SJSA1 (cell line): ENCODE measurements at regions not wholly inside any gene's neighbourhood (a gene's known extent, or its start where the extent isn't known, plus 50 kb on each side); places are given as distances from the start of the nearest gene placed in this dataset.
"Not testable (repeated sequence)": the region's sequence is repeated elsewhere in the genome, so short reads cannot be mapped to it uniquely, and the experiment has no call there.

Experiments used
- DNase-seq, 2 experiments: peaks; one replicate each; pipeline ENCODE4 v3.0.0-alpha.2; 2015 to 2020; ENCODE audit warnings: low spot score in 2 of 2, low read depth in 1 of 2
- H3K27ac ChIP-seq: fragments of 250-450 bp; sonication (Bioruptor Pico); 2 replicates; pipeline ENCODE4 v1.5.1; 2020; ENCODE audit warnings: mild to moderate bottlenecking, moderate library complexity
- H3K27me3 ChIP-seq: fragments of 250-450 bp; sonication (Bioruptor Pico); replicated peaks from 2 replicates; pipeline ENCODE4 v1.5.1; 2020; ENCODE audit warnings: mild to moderate bottlenecking, moderate library complexity
- H3K36me3 ChIP-seq: fragments of 250-450 bp; sonication (Bioruptor Pico); 2 replicates; pipeline ENCODE4 v1.5.1; 2020; ENCODE audit warnings: mild to moderate bottlenecking
- H3K4me1 ChIP-seq: fragments of 250-450 bp; sonication (Bioruptor Pico); replicated peaks from 2 replicates; pipeline ENCODE4 v1.6.1; 2021; ENCODE audit warnings: mild to moderate bottlenecking
- H3K4me3 ChIP-seq: fragments of 250-450 bp; sonication (Bioruptor Pico); 2 replicates; pipeline ENCODE4 v1.5.1; 2020; ENCODE audit warnings: mild to moderate bottlenecking
- H3K9me3 ChIP-seq: fragments of 250-450 bp; sonication (Bioruptor Pico); replicated peaks from 2 replicates; pipeline ENCODE4 v1.5.1; 2020; ENCODE audit warnings: mild to moderate bottlenecking

DNA sequence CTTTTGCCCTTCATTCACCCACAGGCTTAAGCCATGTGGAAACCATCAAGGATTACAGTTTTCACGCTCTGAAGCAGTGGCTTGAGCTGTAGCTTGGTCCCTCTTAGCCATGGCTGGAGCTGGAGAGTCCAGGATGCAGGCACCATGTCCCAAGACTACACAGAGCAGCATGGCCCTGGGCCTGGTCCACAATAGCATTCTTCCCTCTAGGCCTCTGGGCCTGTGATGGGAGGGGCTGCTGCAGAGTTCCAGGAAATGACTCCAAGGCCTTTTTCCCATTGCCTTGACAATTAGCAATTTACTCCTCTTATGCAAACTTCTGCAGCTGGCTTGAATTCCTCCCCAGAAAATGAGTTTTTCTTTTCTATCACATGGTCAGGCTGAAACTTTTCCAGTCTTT is 211.3 kb downstream of the RERGL start:
- Histone ChIP-seq H3K9me3 (no peaks in the 10 kb centered on the region; the same call in 1 of the 2 replicates), H3K4me1 (no peaks in the 10 kb centered on the region), H3K4me3 (no peak overlapping the region), H3K27me3 (no peaks in the 10 kb centered on the region), H3K36me3 (no peaks in the 10 kb centered on the region), H3K27ac (no peak overlapping the region)
- DNase-seq: no peak

DNA sequence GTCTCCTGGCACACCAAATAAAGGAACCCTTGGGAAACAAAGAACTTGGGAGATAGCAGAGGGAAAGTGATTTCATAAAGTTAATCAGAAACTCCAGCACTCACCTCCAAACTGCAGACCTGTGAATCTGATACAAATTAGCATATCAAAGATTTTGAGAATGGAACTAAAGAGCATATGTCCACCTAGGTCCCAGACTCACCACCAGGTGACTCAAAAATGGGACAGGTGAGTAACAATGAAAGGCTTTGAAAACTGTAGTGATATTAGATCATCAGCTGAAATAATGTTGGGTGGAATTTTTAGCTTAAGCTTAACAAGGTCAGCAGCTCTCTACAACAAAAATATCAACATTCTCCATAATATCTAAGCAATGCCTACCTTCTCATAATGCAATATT is 214.8 kb downstream of the RERGL start:
- Histone ChIP-seq H3K36me3 (no peaks in the 10 kb centered on the region), H3K27me3 (no peaks in the 10 kb centered on the region), H3K9me3 (no peaks in the 10 kb centered on the region; the same call in 1 of the 2 replicates), H3K4me3 (no peak overlapping the region), H3K27ac (no peak overlapping the region), H3K4me1 (no peaks in the 10 kb centered on the region)
- DNase-seq: no peak

GRCh38 chr12:17866802-17867201 is 223.2 kb downstream of the RERGL start:
- H3K36me3 ChIP-seq: no peaks in the 10 kb centered on the region
- H3K9me3 ChIP-seq: no peaks in the 10 kb centered on the region
- H3K4me1 ChIP-seq: no peaks in the 10 kb centered on the region
- DNase-seq: no peak
- H3K4me3 ChIP-seq: no peak overlapping the region
- no peak overlapping the region for H3K27ac ChIP-seq
- H3K27me3 ChIP-seq: no peaks in the 10 kb centered on the region

DNA sequence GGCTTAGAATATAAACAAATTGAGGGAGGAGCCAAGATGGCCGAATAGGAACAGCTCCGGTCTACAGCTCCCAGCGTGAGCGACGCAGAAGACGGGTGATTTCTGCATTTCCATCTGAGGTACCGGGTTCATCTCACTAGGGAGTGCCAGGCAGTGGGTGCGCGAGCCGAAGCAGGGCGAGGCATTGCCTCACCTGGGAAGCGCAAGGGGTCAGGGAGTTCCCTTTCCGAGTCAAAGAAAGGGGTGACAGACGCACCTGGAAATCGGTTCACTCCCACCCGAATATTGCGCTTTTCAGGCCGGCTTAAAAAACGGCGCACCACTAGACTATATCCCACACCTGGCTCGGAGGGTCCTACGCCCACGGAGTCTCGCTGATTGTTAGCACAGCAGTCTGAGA is 234.4 kb downstream of the RERGL start:
- not testable (repeated sequence) for H3K27me3 ChIP-seq, H3K27ac ChIP-seq, H3K36me3 ChIP-seq, H3K4me1 ChIP-seq, DNase-seq, H3K4me3 ChIP-seq, H3K9me3 ChIP-seq

DNA sequence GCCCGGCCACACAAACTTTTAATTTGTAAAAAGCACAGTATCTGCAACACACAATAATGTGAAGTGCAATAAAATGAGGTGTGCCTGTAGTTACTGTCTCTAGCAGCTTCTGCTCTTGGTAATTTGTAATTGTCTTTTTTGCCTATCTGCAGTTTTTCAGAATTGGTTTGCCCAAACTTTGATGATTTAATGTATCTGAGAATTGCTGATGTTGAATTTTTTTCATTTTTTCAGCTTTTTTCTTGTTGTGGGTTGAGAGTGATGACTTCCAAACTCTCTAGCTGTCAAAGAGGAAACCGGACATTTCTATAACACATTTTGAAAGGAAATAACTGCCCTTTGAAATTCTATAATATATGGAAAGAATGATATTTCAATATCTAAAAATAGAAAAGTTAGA is 236.9 kb downstream of the RERGL start:
- H3K27ac ChIP-seq: no peak overlapping the region
- H3K36me3 ChIP-seq: no peaks in the 10 kb centered on the region
- no peak overlapping the region for H3K4me3 ChIP-seq
- H3K9me3 ChIP-seq: no peaks in the 10 kb centered on the region; the same call in none of the 2 replicates
- H3K4me1 ChIP-seq: no peaks in the 10 kb centered on the region
- no peak for DNase-seq
- H3K27me3 ChIP-seq: no peaks in the 10 kb centered on the region

DNA sequence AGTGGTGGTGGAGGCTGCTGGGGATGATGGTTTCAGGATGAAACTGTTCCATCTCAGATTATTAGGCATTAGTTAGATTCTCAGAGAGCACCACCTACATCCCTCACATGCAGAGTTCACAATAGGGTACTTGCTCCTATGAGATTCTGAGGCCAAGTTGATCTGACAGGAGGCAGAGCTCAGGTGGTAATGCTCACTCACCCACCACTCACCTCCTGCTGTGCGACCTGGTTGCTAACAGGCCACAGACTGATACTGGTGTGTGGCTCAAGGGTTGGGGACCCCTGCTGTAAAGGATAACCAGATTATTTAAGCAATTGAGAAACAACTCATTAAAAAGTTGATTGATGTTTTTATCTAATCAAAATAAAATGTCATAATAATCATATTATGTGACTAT is 248.5 kb downstream of the RERGL start:
- Histone ChIP-seq H3K27ac (no peak overlapping the region), H3K4me1 (no peaks in the 10 kb centered on the region), H3K36me3 (no peaks in the 10 kb centered on the region), H3K4me3 (no peak overlapping the region), H3K27me3 (no peaks in the 10 kb centered on the region), H3K9me3 (no peaks in the 10 kb centered on the region)
- DNase-seq: no peak

DNA sequence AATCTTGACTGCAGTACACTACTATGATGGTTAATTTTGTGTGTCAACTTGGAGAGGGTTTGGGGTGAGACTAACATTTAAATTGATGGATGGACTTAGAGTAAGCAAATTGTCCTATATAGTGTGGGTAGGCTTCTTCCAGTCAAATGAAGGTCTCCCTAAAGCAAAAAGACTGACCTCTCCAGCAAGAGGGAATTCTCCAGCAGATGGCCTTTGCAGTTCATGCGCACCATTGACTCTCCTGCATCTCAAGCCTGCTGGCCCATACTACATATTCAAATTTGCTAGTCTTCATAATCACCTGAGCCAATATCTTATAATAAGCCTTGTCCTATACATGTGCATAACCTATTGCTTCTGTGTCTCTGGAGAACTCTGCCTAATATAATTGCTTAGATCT is 260.2 kb downstream of the RERGL start:
- H3K9me3 ChIP-seq: no peaks in the 10 kb centered on the region
- H3K4me3 ChIP-seq: no peak overlapping the region
- no peak for DNase-seq
- no peaks in the 10 kb centered on the region for H3K27me3 ChIP-seq
- H3K36me3 ChIP-seq: no peaks in the 10 kb centered on the region
- H3K27ac ChIP-seq: no peak overlapping the region
- H3K4me1 ChIP-seq: no peaks in the 10 kb centered on the region

- H3K27me3 ChIP-seq: no peaks in the 10 kb centered on the region
- H3K27ac ChIP-seq: no peak overlapping the region
- no peak for DNase-seq
- no peak overlapping the region for H3K4me3 ChIP-seq
- H3K4me1 ChIP-seq: no peaks in the 10 kb centered on the region
- 0 out of 2 replicates have a peak, but pooled peaks cover 2% of the 10 kb centered on the region for H3K9me3 ChIP-seq
- no peaks in the 10 kb centered on the region for H3K36me3 ChIP-seq
Observed at GRCh38 chr12:17818931-17819330, 271.1 kb downstream of the RERGL start.

DNA sequence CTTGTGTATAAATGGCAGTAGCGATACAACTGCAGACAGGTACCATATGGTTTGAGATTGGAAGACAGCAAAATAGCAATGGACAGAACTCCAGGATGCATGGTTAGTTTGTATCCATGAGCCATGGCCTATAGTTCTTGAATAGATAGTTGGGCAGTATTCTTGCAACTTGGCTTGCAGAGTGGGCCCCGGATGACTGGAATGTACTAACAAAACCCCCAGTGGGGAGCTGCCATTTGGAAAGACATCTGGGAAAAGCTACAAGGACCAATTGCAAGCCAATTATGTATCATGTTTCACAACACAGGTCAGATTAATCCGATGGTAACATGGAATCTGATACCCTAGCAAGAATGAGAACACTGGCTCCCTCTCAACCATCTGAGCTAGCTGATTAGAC is 279.6 kb downstream of the RERGL start:
- H3K27ac ChIP-seq: no peak overlapping the region
- DNase-seq: no peak
- no peaks in the 10 kb centered on the region for H3K27me3 ChIP-seq
- no peaks in the 10 kb centered on the region for H3K9me3 ChIP-seq
- no peaks in the 10 kb centered on the region for H3K36me3 ChIP-seq
- H3K4me3 ChIP-seq: no peak overlapping the region
- no peaks in the 10 kb centered on the region for H3K4me1 ChIP-seq

GRCh38 chr12:17809206-17809605 is 280.8 kb downstream of the RERGL start:
- Histone ChIP-seq H3K4me1 (no peaks in the 10 kb centered on the region), H3K36me3 (no peaks in the 10 kb centered on the region), H3K4me3 (no peak overlapping the region), H3K27ac (no peak overlapping the region), H3K9me3 (no peaks in the 10 kb centered on the region), H3K27me3 (no peaks in the 10 kb centered on the region)
- no peak for DNase-seq

GRCh38 chr12:17802657-17803641 is 287.0 kb downstream of the RERGL start:
- no peaks in the 10 kb centered on the region for H3K36me3 ChIP-seq
- H3K27ac ChIP-seq: no peak overlapping the region
- 0 out of 2 replicates have a peak, but pooled peaks cover 2% of the 10 kb centered on the region for H3K9me3 ChIP-seq
- H3K4me1 ChIP-seq: no peaks in the 10 kb centered on the region
- DNase-seq: no peak
- no peak overlapping the region for H3K4me3 ChIP-seq
- no peaks in the 10 kb centered on the region for H3K27me3 ChIP-seq

GRCh38 chr12:17793854-17794253 is 296.1 kb downstream of the RERGL start:
- no peak for DNase-seq
- Histone ChIP-seq H3K9me3 (no peaks in the 10 kb centered on the region), H3K36me3 (no peaks in the 10 kb centered on the region), H3K27me3 (no peaks in the 10 kb centered on the region), H3K4me3 (no peak overlapping the region), H3K27ac (no peak overlapping the region), H3K4me1 (no peaks in the 10 kb centered on the region)

DNA sequence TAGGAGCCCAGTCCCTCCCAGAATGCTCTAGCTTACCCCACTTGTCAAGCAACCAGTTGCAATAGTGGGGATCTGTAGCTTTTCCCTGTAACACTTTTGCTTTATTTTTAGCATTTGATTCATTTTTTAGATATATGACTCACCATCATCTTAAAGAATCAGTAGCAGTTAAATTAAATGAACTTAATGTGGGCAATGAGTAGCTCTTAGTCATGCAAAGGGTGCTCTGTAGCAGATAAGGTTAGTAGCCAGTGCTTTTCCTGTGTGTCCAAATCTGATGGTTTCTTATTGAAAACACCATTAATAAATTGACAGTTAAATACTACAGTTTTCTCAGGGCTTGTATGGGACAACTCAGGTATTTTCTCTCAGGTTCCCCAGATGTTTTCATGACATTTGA is 311.8 kb downstream of the RERGL start:
- H3K36me3 ChIP-seq: no peaks in the 10 kb centered on the region
- H3K9me3 ChIP-seq: 0 out of 2 replicates have a peak, but pooled peaks cover 6% of the 10 kb centered on the region
- H3K4me3 ChIP-seq: no peak overlapping the region
- no peaks in the 10 kb centered on the region for H3K27me3 ChIP-seq
- no peaks in the 10 kb centered on the region for H3K4me1 ChIP-seq
- no peak for DNase-seq
- H3K27ac ChIP-seq: no peak overlapping the region

GRCh38 chr12:17763366-17763765 is 326.6 kb downstream of the RERGL start:
- peaks cover 4% of the 10 kb centered on the region; the same call in 1 of the 2 replicates for H3K9me3 ChIP-seq
- H3K4me3 ChIP-seq: no peak overlapping the region
- H3K36me3 ChIP-seq: no peaks in the 10 kb centered on the region
- H3K27me3 ChIP-seq: no peaks in the 10 kb centered on the region
- no peak overlapping the region for H3K27ac ChIP-seq
- no peak for DNase-seq
- no peaks in the 10 kb centered on the region for H3K4me1 ChIP-seq
